ENCODE measurements at regions not wholly inside any gene's neighbourhood (a gene's known extent, or its start where the extent isn't known, plus 50 kb on each side); places are given as distances from the start of the nearest gene placed in this dataset.
"Not testable (repeated sequence)": the region's sequence is repeated elsewhere in the genome, so short reads cannot be mapped to it uniquely, and the experiment has no call there.

GRCh38 chr5:24271702-24272118 lies 373.1 kb downstream of the CDH10 start:
- H3K4me3 Mint-ChIP-seq, result peak overlapping the region; percentile 30
- not testable (repeated sequence) for H3K36me3 Mint-ChIP-seq; H3K27ac Mint-ChIP-seq; ATAC-seq; DNase-seq (ENCODE audit: low spot score in 2 of 2); H3K4me1 Mint-ChIP-seq
- H3K9me3 Mint-ChIP-seq, result peaks cover 13% of the 10 kb centered on the region

GRCh38 chr5:24272741-24273140 lies 372.0 kb downstream of the CDH10 start:
- Mint-ChIP-seq H3K36me3 (no peaks in the 10 kb centered on the region), H3K4me3 (peak overlapping the region; percentile 34), H3K27ac (peak overlapping the region; percentile 52), H3K4me1 (no peaks in the 10 kb centered on the region), H3K9me3 (peaks cover 8% of the 10 kb centered on the region)
- DNase-seq (ENCODE audit: low spot score in 2 of 2), result no peak
- ATAC-seq, result peak; percentile 93

DNA sequence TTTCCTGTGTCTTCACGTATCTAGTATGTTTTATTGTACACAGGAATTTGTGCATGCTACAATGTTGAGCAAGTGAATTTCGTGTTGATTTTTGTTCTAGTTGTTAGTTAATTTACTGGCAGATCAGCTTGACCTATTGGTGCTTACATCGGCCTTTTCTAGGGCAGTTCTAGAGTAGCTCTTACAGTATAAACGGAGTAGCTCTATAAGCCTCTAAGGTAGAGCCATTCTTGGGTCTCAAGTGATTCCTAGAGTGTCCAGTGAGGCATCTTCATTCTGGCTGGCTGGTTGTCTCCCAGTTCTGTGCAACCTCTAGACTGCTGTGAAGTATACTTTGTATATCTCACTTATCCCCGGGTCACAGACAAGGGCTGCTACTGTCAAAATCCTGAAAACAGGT lies 364.6 kb downstream of the CDH10 start:
- no peak for ATAC-seq
- no peak for DNase-seq (ENCODE audit: low spot score in 2 of 2)
- Mint-ChIP-seq H3K9me3 (peaks cover 13% of the 10 kb centered on the region), H3K4me3 (no peak overlapping the region), H3K4me1 (no peaks in the 10 kb centered on the region), H3K27ac (no peak overlapping the region), H3K36me3 (no peaks in the 10 kb centered on the region)

- H3K9me3 Mint-ChIP-seq, result peaks cover 13% of the 10 kb centered on the region
- H3K4me3 Mint-ChIP-seq, result no peak overlapping the region
- no peak for ATAC-seq
- no peaks in the 10 kb centered on the region for H3K4me1 Mint-ChIP-seq
- no peak for DNase-seq (ENCODE audit: low spot score in 2 of 2)
- H3K36me3 Mint-ChIP-seq, result no peaks in the 10 kb centered on the region
- no peak overlapping the region for H3K27ac Mint-ChIP-seq
Measured at GRCh38 chr5:24281818-24282217, 363.0 kb downstream of the CDH10 start.

- ATAC-seq (no peak), DNase-seq (ENCODE audit: low spot score in 2 of 2) (no peak)
- Mint-ChIP-seq H3K4me3 (no peak overlapping the region), H3K4me1 (no peaks in the 10 kb centered on the region), H3K9me3 (peaks cover 17% of the 10 kb centered on the region), H3K27ac (no peak overlapping the region), H3K36me3 (no peaks in the 10 kb centered on the region)
Measured at GRCh38 chr5:24289582-24290335, 355.0 kb downstream of the CDH10 start.

DNA sequence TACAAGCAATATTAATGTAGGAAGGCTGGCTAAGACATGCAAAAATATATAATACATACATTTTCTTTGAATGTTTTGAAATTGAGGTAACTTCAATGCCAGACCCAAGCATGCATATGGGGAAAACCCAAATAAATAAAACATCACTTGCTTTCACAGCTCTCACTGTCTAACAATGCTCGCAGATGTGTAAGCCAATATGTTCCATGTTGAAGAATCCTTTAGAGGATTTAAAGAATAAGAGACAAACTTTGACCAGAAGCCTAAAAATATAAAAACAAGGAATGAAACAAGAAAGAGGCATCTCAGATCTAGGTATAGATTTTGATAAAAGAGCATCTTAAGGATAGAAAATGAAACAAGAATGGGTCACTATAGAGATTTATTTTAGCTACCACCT lies 354.2 kb downstream of the CDH10 start:
- no peak for DNase-seq (ENCODE audit: low spot score in 2 of 2)
- Mint-ChIP-seq H3K4me1 (no peaks in the 10 kb centered on the region), H3K9me3 (peaks cover 17% of the 10 kb centered on the region), H3K27ac (no peak overlapping the region), H3K4me3 (no peak overlapping the region), H3K36me3 (no peaks in the 10 kb centered on the region)
- ATAC-seq, result no peak

DNA sequence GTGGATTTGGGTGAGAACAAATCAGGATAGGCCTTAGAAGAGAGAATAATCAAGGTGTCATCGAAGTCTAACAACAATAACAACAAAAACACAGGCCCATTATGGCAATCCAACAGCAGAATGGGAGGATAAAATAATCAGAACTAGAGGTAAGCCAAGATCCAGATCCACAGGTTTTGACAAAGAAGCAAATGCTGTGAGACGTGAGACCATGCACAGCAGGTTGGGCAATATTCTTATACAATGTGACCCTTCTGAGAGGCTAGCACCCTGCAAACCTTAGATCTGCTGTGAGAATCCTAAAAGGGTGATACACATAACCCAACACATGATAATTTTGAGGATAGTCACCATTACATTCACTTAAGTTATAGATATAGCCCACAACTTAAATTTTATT lies 352.9 kb downstream of the CDH10 start:
- Mint-ChIP-seq H3K4me1 (no peaks in the 10 kb centered on the region), H3K36me3 (no peaks in the 10 kb centered on the region), H3K4me3 (no peak overlapping the region), H3K27ac (no peak overlapping the region), H3K9me3 (peaks cover 17% of the 10 kb centered on the region)
- DNase-seq (ENCODE audit: low spot score in 2 of 2) (no peak), ATAC-seq (no peak)

- Mint-ChIP-seq H3K4me1 (no peaks in the 10 kb centered on the region), H3K36me3 (no peaks in the 10 kb centered on the region), H3K27ac (no peak overlapping the region), H3K4me3 (no peak overlapping the region), H3K9me3 (peaks cover 17% of the 10 kb centered on the region)
- DNase-seq (ENCODE audit: low spot score in 2 of 2) (no peak), ATAC-seq (peak; percentile 77)
Measured at GRCh38 chr5:24294333-24294732, 350.4 kb downstream of the CDH10 start.

DNA sequence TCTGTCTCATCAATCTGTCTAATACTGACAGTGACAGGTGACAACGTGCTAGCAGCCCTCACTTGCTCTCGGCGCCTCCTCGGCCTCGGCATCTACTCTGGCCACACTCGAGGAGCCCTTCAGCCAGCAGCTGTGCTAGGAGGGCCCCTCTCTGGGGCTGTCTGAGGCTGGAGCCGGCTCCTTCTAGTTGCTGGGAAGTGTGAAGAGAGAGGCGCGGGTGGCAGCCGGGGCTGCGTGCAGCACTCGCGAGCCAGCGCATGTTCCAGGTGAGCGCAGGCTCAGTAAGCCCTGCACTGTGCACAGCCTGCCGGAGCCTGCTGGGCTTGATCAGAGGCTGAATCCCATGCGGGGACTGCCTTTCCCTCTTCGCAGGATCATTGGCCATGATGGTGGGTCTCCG lies 330.7 kb downstream of the CDH10 start:
- no peaks in the 10 kb centered on the region for H3K4me1 Mint-ChIP-seq
- H3K36me3 Mint-ChIP-seq, result no peaks in the 10 kb centered on the region
- DNase-seq (ENCODE audit: low spot score in 2 of 2), result no peak
- H3K9me3 Mint-ChIP-seq, result peaks cover 14% of the 10 kb centered on the region
- no peak overlapping the region for H3K4me3 Mint-ChIP-seq
- no peak for ATAC-seq
- H3K27ac Mint-ChIP-seq, result no peak overlapping the region

- DNase-seq (ENCODE audit: low spot score in 2 of 2), result no peak
- Mint-ChIP-seq H3K4me1 (no peaks in the 10 kb centered on the region), H3K36me3 (no peaks in the 10 kb centered on the region), H3K9me3 (peaks cover 2% of the 10 kb centered on the region), H3K4me3 (no peak overlapping the region), H3K27ac (no peak overlapping the region)
- ATAC-seq, result no peak
Measured at GRCh38 chr5:24320643-24321042, 324.1 kb downstream of the CDH10 start.

- H3K36me3 Mint-ChIP-seq, result no peaks in the 10 kb centered on the region
- no peak overlapping the region for H3K27ac Mint-ChIP-seq
- ATAC-seq, result peak; percentile 83
- peaks cover 15% of the 10 kb centered on the region for H3K9me3 Mint-ChIP-seq
- H3K4me1 Mint-ChIP-seq, result no peaks in the 10 kb centered on the region
- H3K4me3 Mint-ChIP-seq, result no peak overlapping the region
- no peak for DNase-seq (ENCODE audit: low spot score in 2 of 2)
Measured at GRCh38 chr5:24325306-24325832, 319.4 kb downstream of the CDH10 start.

DNA sequence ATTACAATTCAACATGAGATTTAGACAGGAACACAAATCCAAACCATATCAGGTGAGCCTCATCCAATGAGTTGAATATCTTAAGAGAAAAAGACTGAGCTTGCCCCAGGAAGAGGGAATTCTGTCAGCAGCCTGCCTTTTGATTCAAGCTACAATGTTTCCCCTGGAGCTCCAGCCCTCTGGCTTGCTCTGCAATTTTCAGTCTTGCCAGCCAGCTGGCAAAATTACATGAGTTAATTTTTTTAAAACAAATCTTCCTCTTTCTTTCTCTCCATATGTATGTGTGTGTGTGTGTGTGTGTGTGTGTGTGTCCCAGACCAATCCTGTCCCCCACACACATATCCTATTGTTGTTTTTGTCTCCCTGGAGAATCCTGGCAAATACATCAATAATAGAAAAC lies 313.2 kb downstream of the CDH10 start:
- peaks cover 20% of the 10 kb centered on the region for H3K9me3 Mint-ChIP-seq
- ATAC-seq (no peak), DNase-seq (ENCODE audit: low spot score in 2 of 2) (no peak)
- H3K27ac Mint-ChIP-seq, result no peak overlapping the region
- no peaks in the 10 kb centered on the region for H3K36me3 Mint-ChIP-seq
- no peak overlapping the region for H3K4me3 Mint-ChIP-seq
- no peaks in the 10 kb centered on the region for H3K4me1 Mint-ChIP-seq

DNA sequence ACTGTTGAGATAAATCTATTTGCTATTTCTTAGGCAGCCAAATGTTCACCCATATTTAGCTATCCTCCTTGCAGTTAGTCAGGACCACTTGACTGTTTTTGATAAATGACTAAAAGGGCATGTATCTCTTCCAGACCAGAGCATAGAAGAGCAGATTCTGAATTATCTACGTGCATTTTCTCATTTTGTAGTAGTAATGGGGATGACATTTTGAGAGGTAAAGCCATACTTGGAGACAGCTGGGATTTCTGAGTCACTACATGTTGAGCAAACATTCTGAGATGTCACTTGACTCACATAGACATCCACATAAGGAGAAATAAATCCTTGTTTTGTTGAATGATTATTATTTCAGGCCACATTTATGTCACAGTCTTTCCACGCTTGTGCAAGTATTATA lies 297.6 kb downstream of the CDH10 start:
- no peak for DNase-seq (ENCODE audit: low spot score in 2 of 2)
- no peak for ATAC-seq
- Mint-ChIP-seq H3K27ac (no peak overlapping the region), H3K4me1 (no peaks in the 10 kb centered on the region), H3K36me3 (no peaks in the 10 kb centered on the region), H3K9me3 (peaks cover 6% of the 10 kb centered on the region), H3K4me3 (no peak overlapping the region)

DNA sequence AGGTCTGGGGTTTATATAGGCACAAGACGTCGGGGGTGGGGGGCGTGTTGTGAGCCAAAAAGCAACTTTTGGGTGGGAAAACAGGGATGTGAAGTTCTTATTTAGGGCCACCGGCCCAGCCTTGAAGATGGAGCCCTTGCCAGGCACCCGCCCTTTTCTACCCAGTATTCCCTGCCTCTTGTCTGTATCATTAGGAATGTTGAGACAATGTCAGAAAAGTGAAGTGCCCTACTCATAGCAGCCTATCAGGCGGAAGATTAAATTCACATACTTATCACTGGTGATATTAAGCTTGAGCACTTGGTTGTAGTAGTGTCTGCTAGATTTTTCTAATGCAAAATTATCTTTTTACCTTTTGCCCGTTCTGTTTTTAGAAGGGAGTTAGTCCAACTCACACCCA lies 293.5 kb downstream of the CDH10 start:
- H3K4me3 Mint-ChIP-seq, result no peak overlapping the region
- ATAC-seq (no peak), DNase-seq (ENCODE audit: low spot score in 2 of 2) (no peak)

DNA sequence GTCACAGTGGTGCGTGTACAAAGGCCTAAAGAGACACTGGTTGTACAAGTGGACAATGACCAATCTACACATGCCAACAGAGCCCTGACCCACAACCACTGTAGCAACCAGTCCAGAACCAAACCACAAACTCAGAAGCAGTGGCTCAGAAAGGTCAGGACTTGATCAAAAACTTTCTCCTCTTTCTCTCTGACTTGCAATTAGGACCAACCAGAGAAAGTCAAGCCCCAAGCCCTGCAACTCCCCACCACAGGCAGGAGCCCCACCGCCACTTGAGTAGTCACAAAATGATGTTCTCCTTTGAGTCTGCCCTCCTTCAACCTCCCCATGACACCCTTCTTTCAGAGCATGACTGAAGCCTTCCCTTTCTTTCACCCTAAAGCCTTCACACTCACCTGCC lies 291.8 kb downstream of the CDH10 start:
- Mint-ChIP-seq H3K4me3 (no peak overlapping the region), H3K4me1 (no peaks in the 10 kb centered on the region), H3K27ac (no peak overlapping the region), H3K9me3 (peaks cover 3% of the 10 kb centered on the region), H3K36me3 (no peaks in the 10 kb centered on the region)
- DNase-seq (ENCODE audit: low spot score in 2 of 2), result no peak
- no peak for ATAC-seq

More for the DNA sequence above, 293.5 kb downstream of the CDH10 start:
- Mint-ChIP-seq H3K9me3 (peaks cover 7% of the 10 kb centered on the region), H3K4me1 (no peaks in the 10 kb centered on the region), H3K27ac (no peak overlapping the region), H3K36me3 (no peaks in the 10 kb centered on the region)

DNA sequence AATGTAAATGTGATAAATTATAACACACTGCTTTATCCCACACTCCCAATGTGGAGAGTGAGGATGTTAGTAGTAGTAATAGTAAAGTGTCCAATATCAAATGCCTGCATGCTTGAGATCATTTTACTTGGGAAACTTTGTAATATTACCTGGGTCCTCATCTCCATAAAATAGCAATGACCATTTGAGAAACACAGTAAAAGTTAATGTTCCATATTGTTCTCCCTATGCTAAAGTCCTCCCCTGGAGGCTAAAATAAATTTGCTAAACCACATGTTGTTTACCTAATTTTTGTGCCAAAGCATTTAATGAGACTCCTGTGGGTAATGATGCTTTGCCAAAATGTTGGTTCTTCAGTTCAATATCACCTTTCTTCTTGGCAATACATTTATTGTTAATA lies 291.2 kb downstream of the CDH10 start:
- H3K4me1 Mint-ChIP-seq, result no peaks in the 10 kb centered on the region
- H3K36me3 Mint-ChIP-seq, result no peaks in the 10 kb centered on the region
- H3K4me3 Mint-ChIP-seq, result no peak overlapping the region
- no peak for DNase-seq (ENCODE audit: low spot score in 2 of 2)
- peaks cover 3% of the 10 kb centered on the region for H3K9me3 Mint-ChIP-seq
- ATAC-seq, result no peak
- no peak overlapping the region for H3K27ac Mint-ChIP-seq

All from stimulated activated effector memory CD8-positive, alpha-beta T cell treated with anti-CD3 and anti-CD28 coated beads, Interleukin-12 subunit alpha, Interleukin-12 subunit beta, amount 100 ng/mL, for 72 hours (primary cell).